HG02870 (cell line): ENCODE measurements at regions not wholly inside any gene's neighbourhood (a gene's known extent, or its start where the extent isn't known, plus 50 kb on each side); places are given as distances from the start of the nearest gene placed in this dataset.

Experiments used
- ATAC-seq: cut with Tn5 transposase; IDR thresholded peaks from one replicate; pipeline ENCODE4 v1.9.1; 2021; ENCODE audit warnings: mild to moderate bottlenecking, moderate library complexity; ENCODE audit not compliant: unreplicated experiment

GRCh38 chr13:105994340-105994739, 541.1 kb downstream of the EFNB2 start:
- ATAC-seq, result no peak

- no peak for ATAC-seq
Measured at GRCh38 chr13:105991622-105992277, 543.7 kb downstream of the EFNB2 start.

- ATAC-seq, result no peak
Measured at GRCh38 chr13:105991131-105991530, 544.3 kb downstream of the EFNB2 start.

- ATAC-seq, result no peak
Measured at GRCh38 chr13:105990256-105990958, 545.1 kb downstream of the EFNB2 start.

- ATAC-seq, result no peak
Measured at GRCh38 chr13:105984646-105985045, 550.8 kb downstream of the EFNB2 start.

- ATAC-seq, result no peak
Measured at GRCh38 chr13:105984236-105984635, 551.2 kb downstream of the EFNB2 start.

- ATAC-seq, result no peak
Measured at GRCh38 chr13:105982219-105982930, 553.1 kb downstream of the EFNB2 start.

DNA sequence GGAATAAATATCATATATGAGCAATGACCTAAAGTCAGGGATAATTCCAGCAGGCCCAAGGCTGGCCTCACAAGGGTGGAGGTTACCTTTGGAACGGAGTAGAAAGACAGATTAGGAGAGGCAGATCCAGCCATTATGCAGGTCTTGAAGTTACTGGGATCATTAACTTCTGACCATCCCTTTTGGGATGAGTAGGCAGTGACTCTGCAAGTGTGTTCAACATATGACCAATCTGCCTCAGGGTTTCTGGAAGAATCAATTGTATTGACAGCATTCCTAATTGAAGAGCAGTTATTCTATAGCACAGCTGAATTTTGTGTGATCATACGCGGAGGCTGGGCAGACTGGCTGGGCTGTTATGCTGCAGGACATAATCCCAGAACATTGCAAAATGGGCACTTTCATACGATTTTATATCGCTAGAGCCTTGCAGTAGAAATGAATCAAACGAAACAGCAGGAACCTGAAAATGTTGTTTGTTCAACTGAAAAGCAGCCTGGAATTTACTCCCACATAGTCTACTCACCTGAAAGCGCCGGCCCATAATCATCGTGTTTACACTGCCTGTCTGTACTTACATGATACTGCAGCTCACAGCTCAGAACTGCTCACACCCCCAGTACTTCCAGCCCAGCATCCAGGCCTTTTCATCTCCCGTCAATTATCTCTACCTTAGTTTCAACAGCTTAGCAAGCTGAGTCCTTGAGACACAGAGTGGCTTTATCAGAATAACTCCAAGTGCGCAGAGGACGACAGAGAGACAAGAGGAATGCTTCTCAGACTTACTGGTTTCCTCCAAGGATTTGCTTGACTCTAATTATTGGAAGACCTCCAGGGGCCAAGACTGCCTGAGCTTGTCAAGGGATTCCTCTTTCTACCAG, 556.1 kb downstream of the EFNB2 start:
- no peak for ATAC-seq

- no peak for ATAC-seq
Measured at GRCh38 chr13:105974380-105974779, 561.1 kb downstream of the EFNB2 start.

DNA sequence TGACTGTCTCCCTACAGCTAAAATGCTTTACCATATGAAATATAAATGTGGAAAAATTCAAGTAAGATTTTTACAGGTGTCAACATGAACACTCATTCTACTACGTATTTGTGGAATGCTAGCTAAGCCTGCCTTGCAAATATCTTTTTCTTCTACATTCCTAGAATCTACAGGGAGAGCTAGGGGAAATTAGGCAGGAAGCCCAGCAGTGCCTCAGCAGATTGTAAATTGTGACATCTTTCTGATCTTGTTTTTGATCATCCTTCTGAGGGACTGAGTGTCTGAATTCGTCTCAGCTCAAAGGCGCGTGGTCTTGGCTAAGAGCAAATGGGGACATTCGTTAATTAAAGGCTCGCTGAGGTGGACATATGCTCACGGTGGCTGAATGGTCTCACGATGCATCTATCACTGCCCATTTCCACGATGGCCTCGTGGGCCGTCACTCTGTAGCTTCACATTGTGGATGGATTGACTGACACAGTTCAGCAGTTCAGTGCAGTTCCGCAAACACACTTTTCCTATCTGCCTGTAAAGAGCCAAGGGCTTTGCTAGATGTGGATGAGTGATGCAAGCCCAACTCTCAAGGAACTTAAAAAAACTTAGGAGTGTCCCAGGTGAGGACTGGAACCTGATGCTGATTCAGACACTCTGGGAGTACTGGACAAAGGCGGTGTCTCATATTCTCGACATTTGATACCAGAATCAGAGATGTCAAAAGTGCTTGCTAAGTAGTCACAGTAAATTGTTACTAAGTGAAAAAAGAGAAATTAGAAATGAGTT, 562.5 kb downstream of the EFNB2 start:
- ATAC-seq, result no peak

- no peak for ATAC-seq
Measured at GRCh38 chr13:105972306-105972721, 563.1 kb downstream of the EFNB2 start.

DNA sequence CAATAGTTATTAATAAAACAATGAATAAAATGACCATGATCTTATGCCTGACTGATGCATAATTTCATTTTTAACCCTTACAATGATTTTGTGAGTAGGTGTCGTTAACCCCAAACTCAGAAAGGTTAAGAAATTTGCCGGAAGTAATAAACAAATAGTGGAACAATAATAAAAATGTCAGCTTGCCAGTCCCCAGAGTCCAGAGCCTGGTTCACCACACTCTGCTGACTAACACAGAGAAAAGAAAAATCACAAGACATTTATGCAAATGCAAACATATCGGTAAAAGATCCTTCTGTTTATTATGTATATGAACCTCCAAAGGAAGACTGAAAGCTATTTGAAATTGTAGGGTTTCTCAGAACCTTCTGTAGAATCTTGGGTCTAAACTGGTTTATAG, 563.7 kb downstream of the EFNB2 start:
- ATAC-seq, result no peak

- ATAC-seq, result no peak
Measured at GRCh38 chr13:105971312-105971711, 564.1 kb downstream of the EFNB2 start.

- no peak for ATAC-seq
Measured at GRCh38 chr13:105969761-105970160, 565.7 kb downstream of the EFNB2 start.

DNA sequence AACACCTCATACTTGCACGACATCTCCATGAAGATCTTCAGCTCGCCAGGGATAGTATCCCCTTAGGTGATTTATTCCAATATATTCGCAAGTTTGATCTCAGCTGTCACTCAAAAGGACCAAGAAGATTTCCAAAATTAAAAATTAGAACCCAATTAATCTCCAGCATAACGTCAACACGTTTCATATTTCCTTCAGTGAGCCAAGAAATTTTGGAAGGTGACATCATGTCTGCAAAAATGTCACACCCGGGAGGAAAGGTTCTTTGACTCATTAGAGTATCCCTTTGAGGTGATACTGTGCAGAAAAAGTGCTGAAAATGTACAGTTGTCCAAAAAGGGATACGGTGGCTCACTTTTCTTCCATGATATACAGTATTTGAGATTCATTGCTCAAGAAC, 569.6 kb downstream of the EFNB2 start:
- no peak for ATAC-seq

- ATAC-seq, result no peak
Measured at GRCh38 chr13:105962080-105962479, 573.4 kb downstream of the EFNB2 start.

DNA sequence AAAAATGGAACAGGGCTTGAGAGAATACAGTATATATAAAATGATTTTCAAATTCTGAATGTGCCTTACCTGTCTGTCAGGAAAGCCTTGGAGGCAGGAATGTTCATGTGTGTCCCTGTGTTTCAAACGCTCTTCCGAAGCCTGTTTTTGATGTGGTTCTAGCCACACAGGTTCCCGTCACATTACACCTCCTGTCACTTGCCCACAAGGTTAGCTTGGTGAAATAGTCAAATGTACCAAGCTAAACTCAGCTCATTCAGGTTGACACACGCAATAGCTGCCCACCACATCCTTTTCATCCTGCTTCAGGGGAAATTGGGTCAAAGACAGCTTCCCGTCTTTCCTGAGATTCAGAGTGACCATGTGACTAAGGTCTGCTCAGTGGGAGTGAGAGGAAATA, 574.0 kb downstream of the EFNB2 start:
- ATAC-seq, result no peak

GRCh38 chr13:105960326-105960725, 575.1 kb downstream of the EFNB2 start:
- ATAC-seq, result no peak

- no peak for ATAC-seq
Measured at GRCh38 chr13:105959876-105960275, 575.6 kb downstream of the EFNB2 start.

DNA sequence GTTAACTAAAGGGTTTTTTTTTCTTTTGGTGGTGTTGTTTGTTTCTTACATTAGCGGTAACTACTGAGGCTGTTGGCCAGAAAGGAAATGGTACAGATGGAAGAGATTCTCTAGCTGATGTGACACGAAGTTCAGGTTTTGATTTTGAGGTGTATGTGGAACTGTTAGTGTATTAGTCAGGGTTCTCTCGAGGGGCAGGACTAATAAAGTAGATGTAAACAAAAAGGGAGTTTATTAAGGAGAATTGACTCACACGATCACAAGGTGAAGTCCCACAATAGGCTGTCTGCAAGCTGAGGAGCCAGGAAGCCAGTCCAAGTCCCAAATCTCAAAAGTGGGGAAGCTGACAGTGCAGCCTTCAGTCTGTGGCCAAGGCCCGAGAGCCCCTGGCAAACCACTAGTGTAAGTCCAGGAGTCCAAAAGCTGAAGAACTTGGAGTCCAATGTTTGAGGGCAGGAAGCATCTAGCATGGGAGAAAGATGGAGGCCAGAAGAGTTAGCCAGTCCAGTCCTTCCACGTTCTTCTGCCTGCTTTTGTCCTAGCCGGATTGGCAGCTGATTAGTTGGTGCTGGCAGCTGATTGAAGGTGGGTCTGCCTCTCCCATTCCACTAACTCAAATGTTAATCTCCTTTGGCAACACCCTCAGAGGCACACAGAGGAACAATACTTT, 577.6 kb downstream of the EFNB2 start:
- no peak for ATAC-seq
